GM19324 (cell line): ENCODE measurements at regions not wholly inside any gene's neighbourhood (a gene's known extent, or its start where the extent isn't known, plus 50 kb on each side); places are given as distances from the start of the nearest gene placed in this dataset.
"Not testable (repeated sequence)": the region's sequence is repeated elsewhere in the genome, so short reads cannot be mapped to it uniquely, and the experiment has no call there.

Source experiments
- ATAC-seq: cut with Tn5 transposase; IDR thresholded peaks from one replicate; pipeline ENCODE4 v1.9.1; 2021; ENCODE audit warnings: mild to moderate bottlenecking, moderate library complexity; ENCODE audit not compliant: unreplicated experiment, low FRiP score

- no peak for ATAC-seq
These were observed 300.2 kb upstream of the VCX start for GRCh38 chrX:7542587-7543380.

DNA sequence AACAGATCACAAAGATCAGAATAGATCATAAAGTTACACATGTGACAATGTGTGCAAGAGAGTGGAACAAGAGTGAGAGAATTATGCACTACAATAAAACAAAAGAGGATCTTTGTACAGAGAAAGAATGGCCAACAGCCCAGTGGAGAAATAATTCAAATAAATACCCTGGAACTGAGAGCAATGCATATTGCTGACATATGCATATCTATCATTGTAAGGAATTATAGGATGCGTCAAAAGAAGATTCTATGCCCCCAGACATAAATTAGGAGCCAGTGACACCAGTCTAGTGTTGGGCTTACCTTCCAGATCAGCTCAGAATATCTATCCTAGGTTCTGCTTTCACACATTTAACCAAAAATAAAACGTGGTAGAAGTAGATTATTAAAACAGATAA is 320.1 kb upstream of the VCX start:
- ATAC-seq = no peak

DNA sequence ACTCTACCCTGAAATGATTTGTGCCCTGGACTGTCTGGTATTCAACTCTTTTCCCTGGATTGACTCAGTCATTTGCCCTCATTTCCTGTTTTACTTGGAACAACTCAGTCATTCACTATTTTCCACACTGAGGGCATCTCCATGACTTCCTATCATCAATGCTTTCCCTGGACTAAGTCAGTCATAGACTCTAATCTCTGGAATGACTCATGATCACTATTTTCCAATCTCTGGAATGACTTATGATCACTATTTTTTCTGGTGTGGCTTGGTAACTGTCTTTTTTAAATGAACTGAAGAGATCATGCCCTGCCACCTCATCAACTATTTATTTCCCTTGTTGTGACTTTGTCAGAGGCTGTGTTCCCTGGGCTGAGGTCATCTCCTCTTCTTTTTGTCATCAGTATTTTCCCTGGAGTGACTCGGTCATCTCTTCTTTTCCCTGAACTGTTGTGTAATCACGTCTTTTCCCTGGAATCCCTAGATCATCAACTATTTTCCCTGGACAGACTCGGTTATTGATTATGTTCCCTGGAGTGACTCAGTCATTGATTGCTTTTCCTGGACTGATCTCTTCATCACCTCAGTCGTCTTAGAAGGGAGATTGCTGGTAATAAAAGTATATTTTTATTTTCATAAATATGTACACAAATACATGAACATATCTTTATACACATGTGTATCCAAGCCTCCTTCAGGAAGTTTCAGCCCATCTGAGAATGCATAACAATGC is 327.1 kb upstream of the VCX start:
- no peak for ATAC-seq

GRCh38 chrX:7514871-7515599 is 327.9 kb upstream of the VCX start:
- ATAC-seq = no peak

GRCh38 chrX:7512845-7513244 is 330.1 kb upstream of the VCX start:
- no peak for ATAC-seq

- no peak for ATAC-seq
These were observed 339.7 kb upstream of the VCX start for GRCh38 chrX:7503251-7503650.

- no peak for ATAC-seq
These were observed 342.6 kb upstream of the VCX start for GRCh38 chrX:7500386-7500785.

- no peak for ATAC-seq
These were observed 338.6 kb upstream of the PUDP start for GRCh38 chrX:7486505-7486904.

DNA sequence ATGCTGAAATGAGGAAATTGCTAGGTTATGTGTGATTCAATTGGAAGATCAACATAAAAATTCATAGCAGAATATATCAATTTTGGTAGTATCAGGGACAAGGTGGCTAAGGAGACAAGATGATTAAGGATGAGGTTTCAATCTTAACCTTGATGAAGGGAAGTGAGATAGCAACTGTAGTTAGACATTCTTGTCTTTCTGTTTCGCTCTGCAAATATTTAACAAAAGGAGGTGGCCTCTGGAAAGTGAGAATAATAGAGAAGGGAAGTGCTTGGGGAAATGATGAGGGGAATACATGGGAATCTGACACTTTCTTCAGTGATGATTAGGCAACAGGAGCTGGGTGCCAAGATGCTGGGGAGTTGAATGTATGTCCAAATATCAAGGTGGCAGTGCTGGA is 337.1 kb upstream of the PUDP start:
- no peak for ATAC-seq

DNA sequence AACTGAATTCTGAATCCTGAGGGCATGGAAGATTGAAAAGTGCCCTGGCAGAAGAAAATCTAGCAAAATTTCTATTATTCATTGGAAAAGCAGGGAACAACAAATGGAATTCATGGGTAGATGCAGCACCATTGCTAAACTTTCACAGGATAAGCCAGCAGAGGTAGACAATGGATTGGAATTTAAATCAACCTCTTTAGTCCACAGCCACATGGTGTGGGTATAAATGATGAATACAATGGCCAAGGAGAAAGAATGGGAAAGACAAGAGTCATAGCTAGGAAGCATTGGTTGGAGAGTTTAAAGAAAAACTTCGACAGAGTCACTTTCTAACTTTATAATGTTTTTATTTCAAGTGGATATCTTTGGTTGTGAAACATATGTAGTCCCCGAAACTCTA is 332.8 kb upstream of the PUDP start:
- ATAC-seq = no peak

- ATAC-seq = no peak
These were observed 314.2 kb upstream of the PUDP start for GRCh38 chrX:7462110-7462509.

- not testable (repeated sequence) for ATAC-seq
These were observed 313.1 kb upstream of the PUDP start for GRCh38 chrX:7461051-7461450.

- ATAC-seq = no peak
These were observed 300.0 kb upstream of the PUDP start for GRCh38 chrX:7447801-7448499.

DNA sequence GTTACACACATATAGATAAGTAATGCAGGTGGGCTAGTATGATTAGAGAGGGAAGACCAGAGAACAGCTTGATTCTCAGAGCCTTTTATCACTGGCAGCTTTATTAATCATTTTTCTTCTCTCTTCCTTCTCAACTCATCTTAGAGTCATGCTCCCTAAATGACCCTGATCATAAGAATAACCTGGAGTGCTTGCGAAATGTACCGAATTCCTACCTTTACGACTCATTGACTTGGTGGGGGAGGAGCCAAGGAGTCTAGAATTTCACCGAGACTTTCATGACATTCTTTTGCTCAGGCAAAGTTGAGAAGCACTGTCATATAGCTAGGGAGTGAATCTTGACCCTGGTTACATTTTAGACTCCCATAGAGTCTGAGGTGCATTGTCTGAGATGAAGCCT is 298.9 kb upstream of the PUDP start:
- no peak for ATAC-seq

- peak; percentile 88 for ATAC-seq
These were observed 297.0 kb upstream of the PUDP start for GRCh38 chrX:7444967-7445366.

GRCh38 chrX:7441586-7441985 is 293.6 kb upstream of the PUDP start:
- ATAC-seq = no peak

- ATAC-seq = no peak
These were observed 287.9 kb upstream of the PUDP start for GRCh38 chrX:7435822-7436221.

- no peak for ATAC-seq
These were observed 284.9 kb upstream of the PUDP start for GRCh38 chrX:7432901-7433300.

DNA sequence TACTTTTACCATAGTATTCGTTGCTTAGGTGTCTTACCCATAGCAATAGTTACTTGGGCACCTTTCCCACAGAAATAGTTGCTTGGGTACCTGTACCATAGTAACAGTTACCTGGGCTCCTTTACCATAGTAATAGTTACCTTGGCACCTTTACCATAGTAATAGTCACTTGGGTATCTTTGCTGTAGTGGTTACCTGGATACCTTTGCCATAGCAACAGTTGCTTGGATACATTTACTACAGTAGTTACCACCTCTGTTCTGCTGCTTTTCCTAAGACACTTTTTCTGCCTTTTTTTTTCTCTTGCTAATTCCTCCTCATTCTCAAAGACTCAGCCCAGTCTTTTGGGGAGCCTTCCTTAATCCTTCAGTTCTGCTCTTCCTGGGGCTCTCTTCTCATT is 272.8 kb upstream of the PUDP start:
- ATAC-seq = no peak

DNA sequence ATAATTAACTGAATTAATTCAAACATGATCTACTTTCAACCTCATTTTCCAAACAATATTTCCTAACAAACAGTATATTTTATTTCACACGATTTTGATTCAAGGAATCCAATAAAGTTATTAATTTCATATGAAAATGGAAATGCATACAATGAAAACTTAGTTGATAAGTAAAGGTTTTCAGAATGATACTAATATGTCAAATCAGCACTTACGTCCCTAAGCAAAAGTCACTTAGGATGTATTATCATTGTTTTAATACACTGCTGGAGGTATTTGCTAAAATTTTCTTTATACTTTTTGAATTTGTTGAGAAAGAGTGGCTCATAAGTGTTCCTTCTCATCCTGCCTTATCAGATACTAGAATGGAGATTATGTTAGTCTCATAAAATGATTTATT is 266.8 kb upstream of the PUDP start:
- ATAC-seq = no peak

DNA sequence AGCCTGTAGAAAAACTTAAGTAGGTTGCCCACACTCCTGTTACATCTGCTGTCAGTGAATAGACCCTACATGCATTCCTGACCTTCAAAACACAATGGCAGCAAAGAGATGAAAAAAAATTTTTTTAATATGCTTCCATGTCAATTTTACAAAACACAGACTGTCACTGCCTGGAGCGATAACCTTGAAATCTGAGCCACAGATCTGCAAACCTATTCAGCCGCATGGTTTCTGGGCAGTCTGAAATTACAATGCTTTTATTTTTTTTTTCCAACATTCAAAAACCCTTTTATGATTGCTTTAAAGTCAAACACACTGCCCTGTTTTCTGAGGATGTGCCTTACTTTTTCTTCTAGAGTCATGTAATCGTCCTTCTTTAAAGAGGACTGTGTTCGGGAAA is 264.9 kb upstream of the PUDP start:
- ATAC-seq = no peak
